ENCODE measurements at regions not wholly inside any gene's neighbourhood (a gene's known extent, or its start where the extent isn't known, plus 50 kb on each side); places are given as distances from the start of the nearest gene placed in this dataset.

- H3K36me3 Mint-ChIP-seq (ENCODE audit: low read depth): no peaks in the 10 kb centered on the region
- H3K4me1 Mint-ChIP-seq (ENCODE audit: low read depth): no peaks in the 10 kb centered on the region
- no peak overlapping the region for H3K4me3 Mint-ChIP-seq (ENCODE audit: unreplicated experiment)
- H3K27ac Mint-ChIP-seq (ENCODE audit: unreplicated experiment): no peak overlapping the region
- H3K9me3 Mint-ChIP-seq (ENCODE audit: low read depth): peaks cover 9% of the 10 kb centered on the region
- H3K27me3 Mint-ChIP-seq (ENCODE audit: low read depth): no peaks in the 10 kb centered on the region
- TF ChIP-seq, protein P1, sequence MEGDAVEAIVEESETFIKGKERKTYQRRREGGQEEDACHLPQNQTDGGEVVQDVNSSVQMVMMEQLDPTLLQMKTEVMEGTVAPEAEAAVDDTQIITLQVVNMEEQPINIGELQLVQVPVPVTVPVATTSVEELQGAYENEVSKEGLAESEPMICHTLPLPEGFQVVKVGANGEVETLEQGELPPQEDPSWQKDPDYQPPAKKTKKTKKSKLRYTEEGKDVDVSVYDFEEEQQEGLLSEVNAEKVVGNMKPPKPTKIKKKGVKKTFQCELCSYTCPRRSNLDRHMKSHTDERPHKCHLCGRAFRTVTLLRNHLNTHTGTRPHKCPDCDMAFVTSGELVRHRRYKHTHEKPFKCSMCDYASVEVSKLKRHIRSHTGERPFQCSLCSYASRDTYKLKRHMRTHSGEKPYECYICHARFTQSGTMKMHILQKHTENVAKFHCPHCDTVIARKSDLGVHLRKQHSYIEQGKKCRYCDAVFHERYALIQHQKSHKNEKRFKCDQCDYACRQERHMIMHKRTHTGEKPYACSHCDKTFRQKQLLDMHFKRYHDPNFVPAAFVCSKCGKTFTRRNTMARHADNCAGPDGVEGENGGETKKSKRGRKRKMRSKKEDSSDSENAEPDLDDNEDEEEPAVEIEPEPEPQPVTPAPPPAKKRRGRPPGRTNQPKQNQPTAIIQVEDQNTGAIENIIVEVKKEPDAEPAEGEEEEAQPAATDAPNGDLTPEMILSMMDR (IDR thresholded peaks at IDR 0.05): no peak
- DNase-seq (ENCODE audit: low spot score): no peak
Measured at GRCh38 chr14:104244221-104245011, 106.0 kb downstream of the KIF26A start.

GRCh38 chr14:104245075-104245474 is 106.7 kb downstream of the KIF26A start:
- TF ChIP-seq, protein P1 (IDR thresholded peaks at IDR 0.05): no peak
- H3K4me1 Mint-ChIP-seq (ENCODE audit: low read depth): no peaks in the 10 kb centered on the region
- no peaks in the 10 kb centered on the region for H3K36me3 Mint-ChIP-seq (ENCODE audit: low read depth)
- H3K27me3 Mint-ChIP-seq (ENCODE audit: low read depth): no peaks in the 10 kb centered on the region
- H3K4me3 Mint-ChIP-seq (ENCODE audit: unreplicated experiment): no peak overlapping the region
- H3K9me3 Mint-ChIP-seq (ENCODE audit: low read depth): peaks cover 9% of the 10 kb centered on the region
- DNase-seq (ENCODE audit: low spot score): no peak
- H3K27ac Mint-ChIP-seq (ENCODE audit: unreplicated experiment): no peak overlapping the region

DNA sequence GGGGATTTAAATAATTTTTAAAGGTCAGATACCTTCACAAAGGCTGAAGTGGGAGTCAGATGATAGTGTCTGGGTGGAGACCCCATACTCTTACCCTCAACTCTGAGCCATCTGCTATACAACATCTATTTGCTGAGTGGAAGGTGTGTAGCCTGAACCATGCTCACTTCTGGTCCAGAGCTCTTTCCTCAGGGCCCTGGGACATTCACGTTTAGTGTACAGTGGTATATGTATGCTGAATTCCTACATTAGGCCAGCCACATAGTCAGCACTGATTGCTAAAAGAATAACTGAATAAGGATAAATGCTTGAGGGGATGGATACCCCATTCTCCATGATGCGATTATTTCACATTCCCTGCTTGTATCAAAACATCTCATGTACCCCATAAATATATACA is 107.3 kb downstream of the KIF26A start:
- Mint-ChIP-seq H3K4me1 (ENCODE audit: low read depth) (no peaks in the 10 kb centered on the region), H3K27ac (ENCODE audit: unreplicated experiment) (no peak overlapping the region), H3K9me3 (ENCODE audit: low read depth) (peaks cover 9% of the 10 kb centered on the region), H3K4me3 (ENCODE audit: unreplicated experiment) (no peak overlapping the region), H3K27me3 (ENCODE audit: low read depth) (no peaks in the 10 kb centered on the region), H3K36me3 (ENCODE audit: low read depth) (no peaks in the 10 kb centered on the region)
- TF ChIP-seq, protein P1 (IDR thresholded peaks at IDR 0.05): no peak
- DNase-seq (ENCODE audit: low spot score): no peak

DNA sequence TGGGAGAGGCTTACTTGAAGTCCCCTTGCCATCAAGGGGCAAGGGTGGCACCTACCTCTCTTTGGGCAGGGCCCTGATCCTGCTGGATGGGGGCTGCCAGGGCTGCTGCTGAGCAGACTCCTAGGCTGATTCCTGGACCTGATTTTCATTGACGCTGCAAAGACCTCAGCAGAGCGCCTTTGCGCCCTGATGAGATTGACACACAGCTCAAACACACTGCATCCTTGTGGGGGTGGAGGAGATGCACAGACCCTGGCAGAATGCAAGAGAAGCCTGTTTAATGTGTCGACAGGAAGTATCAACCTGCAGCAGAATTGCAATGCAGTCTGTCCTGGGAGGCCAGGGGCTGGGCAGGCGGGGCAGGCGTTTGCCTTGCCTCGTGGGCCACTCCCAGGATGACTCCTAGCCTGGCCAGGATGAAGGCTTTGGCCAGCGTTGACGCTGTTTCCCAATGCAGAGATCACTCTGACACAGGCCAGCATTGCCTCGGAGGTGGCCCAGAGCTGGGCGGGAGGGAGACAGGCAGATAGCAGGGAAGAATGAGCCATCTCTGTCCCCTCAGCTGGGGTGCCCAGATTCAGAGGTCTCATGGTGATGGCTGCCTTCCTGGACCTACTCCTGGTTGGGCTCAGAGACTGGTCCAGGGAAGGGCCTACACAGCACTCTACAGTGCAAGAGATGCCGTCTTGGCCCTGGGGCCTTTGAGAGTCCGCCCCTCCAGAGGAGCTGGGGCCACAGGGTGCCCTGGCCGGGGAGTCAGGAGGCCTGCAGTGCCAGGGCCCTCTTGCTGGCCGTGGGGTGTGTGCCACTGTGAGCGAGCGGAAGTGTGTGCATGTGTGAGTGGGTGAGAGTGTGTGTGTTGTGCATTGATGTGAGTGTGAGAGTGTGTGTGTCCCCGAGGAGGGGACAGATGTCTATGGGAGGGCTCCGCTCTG is 108.3 kb downstream of the KIF26A start:
- DNase-seq (ENCODE audit: low spot score): peak; percentile 67
- Mint-ChIP-seq H3K27ac (ENCODE audit: unreplicated experiment) (no peak overlapping the region), H3K27me3 (ENCODE audit: low read depth) (no peaks in the 10 kb centered on the region), H3K4me3 (ENCODE audit: unreplicated experiment) (no peak overlapping the region), H3K36me3 (ENCODE audit: low read depth) (no peaks in the 10 kb centered on the region), H3K4me1 (ENCODE audit: low read depth) (no peaks in the 10 kb centered on the region), H3K9me3 (ENCODE audit: low read depth) (peaks cover 9% of the 10 kb centered on the region)
- TF ChIP-seq, protein P1 (IDR thresholded peaks at IDR 0.05): no peak

Data from chondrocyte (in vitro differentiated cells).